ENCODE measurements at regions not wholly inside any gene's neighbourhood (a gene's known extent, or its start where the extent isn't known, plus 50 kb on each side); places are given as distances from the start of the nearest gene placed in this dataset.

- H3K4me3 ChIP-seq (ENCODE audit: control insufficient read depth in 1 of 2, extremely low read depth in 1 of 2, low read length in 1 of 2), result no peak overlapping the region
- ATAC-seq (replicated peaks in 1 of 4) (no peak), DNase-seq (no peak)
- no peaks in the 10 kb centered on the region for H3K9me3 ChIP-seq
- H3K27ac Mint-ChIP-seq, result no peak overlapping the region
- peaks cover 0 to 2% of the 10 kb centered on the region in 2 donors for H3K27me3 Mint-ChIP-seq
- no peaks in the 10 kb centered on the region for H3K36me3 ChIP-seq (ENCODE audit: control insufficient read depth in 2 of 2, extremely low read depth in 1 of 2, insufficient read depth in 1 of 2, low read length in 1 of 2)
- no peaks in the 10 kb centered on the region for H3K36me3 Mint-ChIP-seq
- H3K4me1 ChIP-seq (ENCODE audit: control insufficient read depth in 1 of 2, extremely low read depth in 1 of 2, insufficient read depth in 2 of 2, low read length in 2 of 2), result no peaks in the 10 kb centered on the region
- POLR2A ChIA-PET, result no interaction called here
- no peak overlapping the region for H3K27ac ChIP-seq (ENCODE audit: low read length)
- no peak overlapping the region for H3K4me3 Mint-ChIP-seq
- H3K27me3 ChIP-seq (replicated peaks in 1 of 2; ENCODE audit: control insufficient read depth in 2 of 2, extremely low read depth in 1 of 2, insufficient read depth in 2 of 2, low read length in 1 of 2), result no peaks in the 10 kb centered on the region
- no peaks in the 10 kb centered on the region for H3K4me1 Mint-ChIP-seq
- peaks cover 0 to 2% (median 1%) of the 10 kb centered on the region in 3 donors for H3K9me3 Mint-ChIP-seq
- no CpG with 5 or more reads among the region's 1 CpG for WGBS (ENCODE audit: insufficient coverage)
- CTCF ChIA-PET, result interaction anchor here in 1 of 2 donors (0.6 kb wide), 1 partner anchor 1535 kb away, joined by 3 read pairs; no protein-coding TSS in a partner anchor
Observed at GRCh38 chr5:107147589-107147988, 523.1 kb downstream of the EFNA5 start.

- Mint-ChIP-seq H3K36me3 (no peaks in the 10 kb centered on the region), H3K27ac (no peak overlapping the region), H3K27me3 (peaks cover 0 to 2% of the 10 kb centered on the region in 2 donors), H3K9me3 (peaks cover 0 to 6% (median 2%) of the 10 kb centered on the region in 3 donors), H3K4me3 (no peak overlapping the region), H3K4me1 (no peaks in the 10 kb centered on the region)
- Histone ChIP-seq H3K36me3 (ENCODE audit: control insufficient read depth in 2 of 2, extremely low read depth in 1 of 2, insufficient read depth in 1 of 2, low read length in 1 of 2) (no peaks in the 10 kb centered on the region), H3K4me1 (ENCODE audit: control insufficient read depth in 1 of 2, extremely low read depth in 1 of 2, insufficient read depth in 2 of 2, low read length in 2 of 2) (no peaks in the 10 kb centered on the region), H3K4me3 (ENCODE audit: control insufficient read depth in 1 of 2, extremely low read depth in 1 of 2, low read length in 1 of 2) (no peak overlapping the region), H3K27me3 (replicated peaks in 1 of 2; ENCODE audit: control insufficient read depth in 2 of 2, extremely low read depth in 1 of 2, insufficient read depth in 2 of 2, low read length in 1 of 2) (no peaks in the 10 kb centered on the region), H3K27ac (ENCODE audit: low read length) (no peak overlapping the region), H3K9me3 (no peaks in the 10 kb centered on the region)
- DNase-seq (no peak), ATAC-seq (replicated peaks in 1 of 4) (no peak)
- POLR2A ChIA-PET, result interaction anchor here in 1 of 2 donors (0.6 kb wide), 1 partner anchor 530 kb away, joined by 4 read pairs; no protein-coding TSS in a partner anchor
- WGBS (ENCODE audit: insufficient coverage), result no CpG with 5 or more reads among the region's 4 CpGs
- CTCF ChIA-PET, result interaction anchor here in 1 of 2 donors (0.6 kb wide), 2 partner anchors 1027 to 1547 kb away, joined by 3 to 4 read pairs; no protein-coding TSS in a partner anchor
Observed at GRCh38 chr5:107146901-107147300, 523.8 kb downstream of the EFNA5 start.

GRCh38 chr5:107135391-107135790 lies 535.3 kb downstream of the EFNA5 start:
- ChIA-PET CTCF (no interaction called here), POLR2A (interaction anchor here in 1 of 2 donors (0.7 kb wide), 1 partner anchor 49 kb away, joined by 4 read pairs; no protein-coding TSS in a partner anchor)
- Histone ChIP-seq H3K9me3 (no peaks in the 10 kb centered on the region), H3K27me3 (replicated peaks in 1 of 2; ENCODE audit: control insufficient read depth in 2 of 2, extremely low read depth in 1 of 2, insufficient read depth in 2 of 2, low read length in 1 of 2) (no peaks in the 10 kb centered on the region), H3K27ac (ENCODE audit: low read length) (no peak overlapping the region), H3K36me3 (ENCODE audit: control insufficient read depth in 2 of 2, extremely low read depth in 1 of 2, insufficient read depth in 1 of 2, low read length in 1 of 2) (no peaks in the 10 kb centered on the region), H3K4me1 (ENCODE audit: control insufficient read depth in 1 of 2, extremely low read depth in 1 of 2, insufficient read depth in 2 of 2, low read length in 2 of 2) (no peaks in the 10 kb centered on the region), H3K4me3 (ENCODE audit: control insufficient read depth in 1 of 2, extremely low read depth in 1 of 2, low read length in 1 of 2) (no peak overlapping the region)
- ATAC-seq (replicated peaks in 1 of 4) (no peak), DNase-seq (no peak)
- WGBS (ENCODE audit: insufficient coverage), result no CpG with 5 or more reads among the region's 2 CpGs
- H3K27ac Mint-ChIP-seq, result no peak overlapping the region
- H3K27me3 Mint-ChIP-seq, result no peaks in the 10 kb centered on the region
- no peaks in the 10 kb centered on the region for H3K4me1 Mint-ChIP-seq
- peaks cover 12 to 26% (median 13%) of the 10 kb centered on the region in 3 donors for H3K9me3 Mint-ChIP-seq
- no peak overlapping the region for H3K4me3 Mint-ChIP-seq
- no peaks in the 10 kb centered on the region for H3K36me3 Mint-ChIP-seq

- H3K4me1 ChIP-seq (ENCODE audit: control insufficient read depth in 1 of 2, extremely low read depth in 1 of 2, insufficient read depth in 2 of 2, low read length in 2 of 2), result no peaks in the 10 kb centered on the region
- peaks cover 7 to 23% (median 13%) of the 10 kb centered on the region in 3 donors for H3K9me3 Mint-ChIP-seq
- H3K36me3 Mint-ChIP-seq, result no peaks in the 10 kb centered on the region
- no peak overlapping the region for H3K4me3 Mint-ChIP-seq
- no peaks in the 10 kb centered on the region for H3K27me3 ChIP-seq (replicated peaks in 1 of 2; ENCODE audit: control insufficient read depth in 2 of 2, extremely low read depth in 1 of 2, insufficient read depth in 2 of 2, low read length in 1 of 2)
- no peaks in the 10 kb centered on the region for H3K36me3 ChIP-seq (ENCODE audit: control insufficient read depth in 2 of 2, extremely low read depth in 1 of 2, insufficient read depth in 1 of 2, low read length in 1 of 2)
- DNase-seq (no peak), ATAC-seq (replicated peaks in 1 of 4) (no peak)
- H3K4me1 Mint-ChIP-seq, result no peaks in the 10 kb centered on the region
- ChIA-PET CTCF (no interaction called here), POLR2A (interaction anchor here in 1 of 2 donors (0.7 kb wide), 1 partner anchor 50 kb away, joined by 4 read pairs; no protein-coding TSS in a partner anchor)
- no peaks in the 10 kb centered on the region for H3K9me3 ChIP-seq
- H3K27ac ChIP-seq (ENCODE audit: low read length), result no peak overlapping the region
- WGBS (ENCODE audit: insufficient coverage), result no CpG with 5 or more reads among the region's 2 CpGs
- H3K27me3 Mint-ChIP-seq, result no peaks in the 10 kb centered on the region
- H3K27ac Mint-ChIP-seq, result no peak overlapping the region
- no peak overlapping the region for H3K4me3 ChIP-seq (ENCODE audit: control insufficient read depth in 1 of 2, extremely low read depth in 1 of 2, low read length in 1 of 2)
Observed at GRCh38 chr5:107134931-107135330, 535.8 kb downstream of the EFNA5 start.

GRCh38 chr5:107129051-107129450 lies 541.7 kb downstream of the EFNA5 start:
- POLR2A ChIA-PET, result no interaction called here
- CTCF ChIA-PET, result interaction anchor here in 1 of 2 donors (1.0 kb wide), 1 partner anchor 8 kb away, joined by 3 read pairs; no protein-coding TSS in a partner anchor
- WGBS (ENCODE audit: insufficient coverage), result no CpG with 5 or more reads among the region's 1 CpG
- Mint-ChIP-seq H3K27me3 (no peaks in the 10 kb centered on the region), H3K4me3 (no peak overlapping the region), H3K27ac (no peak overlapping the region), H3K36me3 (no peaks in the 10 kb centered on the region), H3K9me3 (peaks cover 4 to 13% (median 8%) of the 10 kb centered on the region in 3 donors), H3K4me1 (no peaks in the 10 kb centered on the region)
- DNase-seq (no peak), ATAC-seq (replicated peaks in 1 of 4) (no peak)
- Histone ChIP-seq H3K4me3 (ENCODE audit: control insufficient read depth in 1 of 2, extremely low read depth in 1 of 2, low read length in 1 of 2) (no peak overlapping the region), H3K9me3 (no peaks in the 10 kb centered on the region), H3K27me3 (replicated peaks in 1 of 2; ENCODE audit: control insufficient read depth in 2 of 2, extremely low read depth in 1 of 2, insufficient read depth in 2 of 2, low read length in 1 of 2) (no peaks in the 10 kb centered on the region), H3K27ac (ENCODE audit: low read length) (no peak overlapping the region), H3K36me3 (ENCODE audit: control insufficient read depth in 2 of 2, extremely low read depth in 1 of 2, insufficient read depth in 1 of 2, low read length in 1 of 2) (no peaks in the 10 kb centered on the region), H3K4me1 (ENCODE audit: control insufficient read depth in 1 of 2, extremely low read depth in 1 of 2, insufficient read depth in 2 of 2, low read length in 2 of 2) (no peaks in the 10 kb centered on the region)

GRCh38 chr5:107127878-107128277 lies 542.9 kb downstream of the EFNA5 start:
- DNase-seq (no peak), ATAC-seq (replicated peaks in 1 of 4) (no peak)
- no peaks in the 10 kb centered on the region for H3K36me3 Mint-ChIP-seq
- WGBS (ENCODE audit: insufficient coverage), result no CpG with 5 or more reads among the region's 1 CpG
- no peaks in the 10 kb centered on the region for H3K27me3 Mint-ChIP-seq
- no peaks in the 10 kb centered on the region for H3K36me3 ChIP-seq (ENCODE audit: control insufficient read depth in 2 of 2, extremely low read depth in 1 of 2, insufficient read depth in 1 of 2, low read length in 1 of 2)
- H3K4me3 ChIP-seq (ENCODE audit: control insufficient read depth in 1 of 2, extremely low read depth in 1 of 2, low read length in 1 of 2), result no peak overlapping the region
- H3K27me3 ChIP-seq (replicated peaks in 1 of 2; ENCODE audit: control insufficient read depth in 2 of 2, extremely low read depth in 1 of 2, insufficient read depth in 2 of 2, low read length in 1 of 2), result no peaks in the 10 kb centered on the region
- H3K27ac Mint-ChIP-seq, result no peak overlapping the region
- peaks cover 4 to 11% (median 5%) of the 10 kb centered on the region in 3 donors for H3K9me3 Mint-ChIP-seq
- no peaks in the 10 kb centered on the region for H3K9me3 ChIP-seq
- H3K4me1 ChIP-seq (ENCODE audit: control insufficient read depth in 1 of 2, extremely low read depth in 1 of 2, insufficient read depth in 2 of 2, low read length in 2 of 2), result no peaks in the 10 kb centered on the region
- no peak overlapping the region for H3K4me3 Mint-ChIP-seq
- CTCF ChIA-PET, result no interaction called here
- H3K27ac ChIP-seq (ENCODE audit: low read length), result no peak overlapping the region
- POLR2A ChIA-PET, result no interaction called here
- no peaks in the 10 kb centered on the region for H3K4me1 Mint-ChIP-seq

GRCh38 chr5:107126341-107126740 lies 544.4 kb downstream of the EFNA5 start:
- no CpG with 5 or more reads among the region's 3 CpGs for WGBS (ENCODE audit: insufficient coverage)
- ATAC-seq (replicated peaks in 1 of 4), result no peak
- no peaks in the 10 kb centered on the region for H3K9me3 Mint-ChIP-seq

More at GRCh38 chr5:107126341-107126740, 544.4 kb downstream of the EFNA5 start:
- H3K4me3 Mint-ChIP-seq, result no peak overlapping the region
- no peaks in the 10 kb centered on the region for H3K27me3 ChIP-seq (replicated peaks in 1 of 2; ENCODE audit: control insufficient read depth in 2 of 2, extremely low read depth in 1 of 2, insufficient read depth in 2 of 2, low read length in 1 of 2)
- POLR2A ChIA-PET, result no interaction called here
- H3K9me3 ChIP-seq, result no peaks in the 10 kb centered on the region
- no peaks in the 10 kb centered on the region for H3K27me3 Mint-ChIP-seq
- no peaks in the 10 kb centered on the region for H3K36me3 ChIP-seq (ENCODE audit: control insufficient read depth in 2 of 2, extremely low read depth in 1 of 2, insufficient read depth in 1 of 2, low read length in 1 of 2)
- no peaks in the 10 kb centered on the region for H3K4me1 ChIP-seq (ENCODE audit: control insufficient read depth in 1 of 2, extremely low read depth in 1 of 2, insufficient read depth in 2 of 2, low read length in 2 of 2)
- no peak for DNase-seq
- H3K36me3 Mint-ChIP-seq, result no peaks in the 10 kb centered on the region
- H3K27ac Mint-ChIP-seq, result no peak overlapping the region
- no peak overlapping the region for H3K4me3 ChIP-seq (ENCODE audit: control insufficient read depth in 1 of 2, extremely low read depth in 1 of 2, low read length in 1 of 2)
- H3K4me1 Mint-ChIP-seq, result no peaks in the 10 kb centered on the region
- CTCF ChIA-PET, result no interaction called here
- H3K27ac ChIP-seq (ENCODE audit: low read length), result no peak overlapping the region

Data from T-cell (primary cell).